Dendritic cell treated with granulocyte-macrophage colony-stimulating factor and Interleukin-4, amounts not matched to agents 40 ng/mL and 50 ng/mL, for 4 days (primary cell): ENCODE measurements at regions not wholly inside any gene's neighbourhood (a gene's known extent, or its start where the extent isn't known, plus 50 kb on each side); places are given as distances from the start of the nearest gene placed in this dataset.

Source experiments
- H3K27ac Mint-ChIP-seq: one replicate; pipeline ENCODE4 v1.8.0; 2022; ENCODE audit warnings: mild to moderate bottlenecking, mixed read lengths
- H3K27me3 Mint-ChIP-seq: one replicate; pipeline ENCODE4 v1.8.0; 2022; ENCODE audit warnings: mild to moderate bottlenecking, mixed read lengths
- H3K36me3 Mint-ChIP-seq: one replicate; pipeline ENCODE4 v1.8.0; 2022; ENCODE audit warnings: low read depth, mixed read lengths
- H3K4me1 Mint-ChIP-seq: one replicate; pipeline ENCODE4 v1.8.0; 2022; ENCODE audit warnings: low read depth, mixed read lengths
- H3K4me3 Mint-ChIP-seq: one replicate; pipeline ENCODE4 v1.8.0; 2022; ENCODE audit warnings: mild to moderate bottlenecking, moderate library complexity, mixed read lengths
- H3K9me3 Mint-ChIP-seq: one replicate; pipeline ENCODE4 v1.8.0; 2022; ENCODE audit warnings: mixed read lengths
- intact Hi-C: fragments of 100-400 bp; cut with micrococcal nuclease; formaldehyde crosslinking; loops from one replicate; pipeline ENCODE4 v1.15.0; 2022

- Mint-ChIP-seq H3K4me3 (no peak overlapping the region), H3K36me3 (no peaks in the 10 kb centered on the region), H3K9me3 (peaks cover 14% of the 10 kb centered on the region), H3K4me1 (peaks cover 19% of the 10 kb centered on the region), H3K27me3 (no peaks in the 10 kb centered on the region), H3K27ac (no peak overlapping the region)
- intact Hi-C loops: no loop called here
Measured at GRCh38 chr11:80168796-80169195, 728.0 kb upstream of the TENM4 start.

- H3K27ac Mint-ChIP-seq: no peak overlapping the region
- peaks cover 14% of the 10 kb centered on the region for H3K9me3 Mint-ChIP-seq
- H3K4me1 Mint-ChIP-seq: peaks cover 19% of the 10 kb centered on the region
- intact Hi-C loops: no loop called here
- no peak overlapping the region for H3K4me3 Mint-ChIP-seq
- H3K36me3 Mint-ChIP-seq: no peaks in the 10 kb centered on the region
- H3K27me3 Mint-ChIP-seq: no peaks in the 10 kb centered on the region
Measured at GRCh38 chr11:80167766-80168165, 726.9 kb upstream of the TENM4 start.

- Mint-ChIP-seq H3K4me3 (no peak overlapping the region), H3K27me3 (no peaks in the 10 kb centered on the region), H3K9me3 (peaks cover 8% of the 10 kb centered on the region), H3K4me1 (peaks cover 19% of the 10 kb centered on the region), H3K27ac (no peak overlapping the region), H3K36me3 (no peaks in the 10 kb centered on the region)
- intact Hi-C loops: no loop called here
Measured at GRCh38 chr11:80165744-80166143, 724.9 kb upstream of the TENM4 start.

- H3K27ac Mint-ChIP-seq: no peak overlapping the region
- peaks cover 12% of the 10 kb centered on the region for H3K4me1 Mint-ChIP-seq
- H3K36me3 Mint-ChIP-seq: no peaks in the 10 kb centered on the region
- intact Hi-C loops: no loop called here
- no peaks in the 10 kb centered on the region for H3K9me3 Mint-ChIP-seq
- no peak overlapping the region for H3K4me3 Mint-ChIP-seq
- H3K27me3 Mint-ChIP-seq: no peaks in the 10 kb centered on the region
Measured at GRCh38 chr11:80163441-80163840, 722.6 kb upstream of the TENM4 start.

- no peaks in the 10 kb centered on the region for H3K9me3 Mint-ChIP-seq
- intact Hi-C loops: no loop called here
- H3K27me3 Mint-ChIP-seq: no peaks in the 10 kb centered on the region
- H3K36me3 Mint-ChIP-seq: no peaks in the 10 kb centered on the region
- peaks cover 11% of the 10 kb centered on the region for H3K4me1 Mint-ChIP-seq
- H3K27ac Mint-ChIP-seq: no peak overlapping the region
- no peak overlapping the region for H3K4me3 Mint-ChIP-seq
Measured at GRCh38 chr11:80163011-80163410, 722.2 kb upstream of the TENM4 start.

- no peak overlapping the region for H3K27ac Mint-ChIP-seq
- H3K4me1 Mint-ChIP-seq: peaks cover 5% of the 10 kb centered on the region
- no peaks in the 10 kb centered on the region for H3K36me3 Mint-ChIP-seq
- H3K27me3 Mint-ChIP-seq: no peaks in the 10 kb centered on the region
- H3K9me3 Mint-ChIP-seq: no peaks in the 10 kb centered on the region
- intact Hi-C loops: no loop called here
- no peak overlapping the region for H3K4me3 Mint-ChIP-seq
Measured at GRCh38 chr11:80162387-80162786, 721.6 kb upstream of the TENM4 start.

GRCh38 chr11:80157447-80157846, 716.6 kb upstream of the TENM4 start:
- H3K36me3 Mint-ChIP-seq: no peaks in the 10 kb centered on the region
- intact Hi-C loops: no loop called here
- no peaks in the 10 kb centered on the region for H3K9me3 Mint-ChIP-seq
- H3K27me3 Mint-ChIP-seq: peaks cover 1% of the 10 kb centered on the region
- H3K4me3 Mint-ChIP-seq: no peak overlapping the region
- H3K27ac Mint-ChIP-seq: no peak overlapping the region
- no peaks in the 10 kb centered on the region for H3K4me1 Mint-ChIP-seq

GRCh38 chr11:80156062-80156461, 715.2 kb upstream of the TENM4 start:
- H3K27ac Mint-ChIP-seq: no peak overlapping the region
- intact Hi-C loops: no loop called here
- no peaks in the 10 kb centered on the region for H3K4me1 Mint-ChIP-seq
- H3K4me3 Mint-ChIP-seq: no peak overlapping the region
- H3K9me3 Mint-ChIP-seq: no peaks in the 10 kb centered on the region
- no peaks in the 10 kb centered on the region for H3K36me3 Mint-ChIP-seq
- H3K27me3 Mint-ChIP-seq: peaks cover 1% of the 10 kb centered on the region

- no peak overlapping the region for H3K4me3 Mint-ChIP-seq
- peaks cover 1% of the 10 kb centered on the region for H3K27me3 Mint-ChIP-seq
- intact Hi-C loops: no loop called here
- H3K27ac Mint-ChIP-seq: no peak overlapping the region
- no peaks in the 10 kb centered on the region for H3K36me3 Mint-ChIP-seq
- H3K9me3 Mint-ChIP-seq: no peaks in the 10 kb centered on the region
- H3K4me1 Mint-ChIP-seq: no peaks in the 10 kb centered on the region
Measured at GRCh38 chr11:80155412-80156017, 714.7 kb upstream of the TENM4 start.

GRCh38 chr11:80146232-80146631, 705.4 kb upstream of the TENM4 start:
- no peaks in the 10 kb centered on the region for H3K36me3 Mint-ChIP-seq
- no peak overlapping the region for H3K27ac Mint-ChIP-seq
- no peaks in the 10 kb centered on the region for H3K27me3 Mint-ChIP-seq
- no peaks in the 10 kb centered on the region for H3K4me1 Mint-ChIP-seq
- intact Hi-C loops: no loop called here
- no peak overlapping the region for H3K4me3 Mint-ChIP-seq
- no peaks in the 10 kb centered on the region for H3K9me3 Mint-ChIP-seq

GRCh38 chr11:80144897-80145594, 704.2 kb upstream of the TENM4 start:
- Mint-ChIP-seq H3K36me3 (no peaks in the 10 kb centered on the region), H3K27me3 (no peaks in the 10 kb centered on the region), H3K9me3 (no peaks in the 10 kb centered on the region), H3K4me1 (no peaks in the 10 kb centered on the region), H3K4me3 (no peak overlapping the region), H3K27ac (no peak overlapping the region)
- intact Hi-C loops: no loop called here

GRCh38 chr11:80136991-80137390, 696.2 kb upstream of the TENM4 start:
- Mint-ChIP-seq H3K4me1 (no peaks in the 10 kb centered on the region), H3K27ac (no peak overlapping the region), H3K27me3 (peaks cover 1% of the 10 kb centered on the region), H3K4me3 (no peak overlapping the region), H3K9me3 (peaks cover 20% of the 10 kb centered on the region), H3K36me3 (no peaks in the 10 kb centered on the region)
- intact Hi-C loops: no loop called here

GRCh38 chr11:80129396-80129795, 688.6 kb upstream of the TENM4 start:
- H3K4me3 Mint-ChIP-seq: no peak overlapping the region
- no peaks in the 10 kb centered on the region for H3K9me3 Mint-ChIP-seq
- no peaks in the 10 kb centered on the region for H3K36me3 Mint-ChIP-seq

GRCh38 chr11:80122211-80122610, 681.4 kb upstream of the TENM4 start:
- no peaks in the 10 kb centered on the region for H3K27me3 Mint-ChIP-seq
- H3K4me3 Mint-ChIP-seq: no peak overlapping the region
- no peaks in the 10 kb centered on the region for H3K4me1 Mint-ChIP-seq
- no peaks in the 10 kb centered on the region for H3K9me3 Mint-ChIP-seq
- intact Hi-C loops: no loop called here
- no peak overlapping the region for H3K27ac Mint-ChIP-seq
- no peaks in the 10 kb centered on the region for H3K36me3 Mint-ChIP-seq

More at GRCh38 chr11:80129396-80129795, 688.6 kb upstream of the TENM4 start:
- Mint-ChIP-seq H3K4me1 (no peaks in the 10 kb centered on the region), H3K27ac (no peak overlapping the region), H3K27me3 (no peaks in the 10 kb centered on the region)
- intact Hi-C loops: no loop called here

- no peak overlapping the region for H3K4me3 Mint-ChIP-seq
- no peaks in the 10 kb centered on the region for H3K27me3 Mint-ChIP-seq
- no peaks in the 10 kb centered on the region for H3K4me1 Mint-ChIP-seq
- H3K9me3 Mint-ChIP-seq: no peaks in the 10 kb centered on the region
- intact Hi-C loops: no loop called here
- no peaks in the 10 kb centered on the region for H3K36me3 Mint-ChIP-seq
- no peak overlapping the region for H3K27ac Mint-ChIP-seq
Measured at GRCh38 chr11:80118073-80118472, 677.2 kb upstream of the TENM4 start.
